IMR-90 (cell line): ENCODE measurements at regions not wholly inside any gene's neighbourhood (a gene's known extent, or its start where the extent isn't known, plus 50 kb on each side); places are given as distances from the start of the nearest gene placed in this dataset.

ENCODE experiments used
- ATAC-seq: fragments of 200-7000 bp; cut with Tn5 transposase; 2 replicates; pipeline ENCODE4 v1.9.1; 2020; ENCODE audit warnings: low read depth, mild to moderate bottlenecking, moderate library complexity
- BruUV-seq: library from RNA; stranded (reverse); fragments of 400-500 nt; replicated peaks from 2 replicates; lab custom pipeline; 2021; lab: Mats Ljungman, UMichigan
- CTCF ChIA-PET: fragments of 300-600 bp; formaldehyde crosslinking; extraction: SDS; loops from one replicate; lab custom pipeline; 2021; ENCODE audit warnings: antibody characterized with exemption; lab: Yijun Ruan, JAX
- POLR2A ChIA-PET: fragments of 300-600 bp; sonication (Branson Sonifier 250); formaldehyde crosslinking; loops from one replicate; lab custom pipeline; 2022; ENCODE audit warnings: antibody characterized with exemption; ENCODE audit not compliant: unreplicated experiment; lab: Charles Lee
- DNase-seq: peaks from one replicate; pipeline ENCODE4 v3.0.0; 2013
- H2AFZ ChIP-seq: replicated peaks from 2 replicates; pipeline ENCODE3; 2013; ENCODE audit warnings: low read length, mild to moderate bottlenecking; ENCODE audit not compliant: poor library complexity
- H2AK5ac ChIP-seq: 2 replicates; pipeline ENCODE4 v1.6.1; 2013; ENCODE audit warnings: low read depth, low read length, inconsistent platforms
- H2AK9ac ChIP-seq: replicated peaks from 2 replicates; pipeline ENCODE3; 2013; ENCODE audit warnings: mild to moderate bottlenecking, low read depth, low read length, moderate library complexity; ENCODE audit not compliant: poor library complexity
- H2BK120ac ChIP-seq: 2 replicates; pipeline ENCODE4 v1.6.1; 2013; ENCODE audit warnings: low read depth, low read length, inconsistent platforms
- H2BK15ac ChIP-seq: 3 replicates; pipeline ENCODE4 v1.6.1; 2013; ENCODE audit warnings: low read depth, low read length, inconsistent platforms
- H2BK20ac ChIP-seq: 2 replicates; pipeline ENCODE4 v1.6.1; 2013; ENCODE audit warnings: low read depth, mild to moderate bottlenecking, inconsistent platforms, low read length, moderate library complexity
- H2BK5ac ChIP-seq: 2 replicates; pipeline ENCODE4 v1.6.1; 2013; ENCODE audit warnings: mild to moderate bottlenecking, low read depth, low read length, inconsistent platforms; ENCODE audit not compliant: poor library complexity, severe bottlenecking
- H3K14ac ChIP-seq: replicated peaks from 2 replicates; pipeline ENCODE4 v1.6.1; 2013; ENCODE audit warnings: low read depth, low read length, inconsistent platforms
- H3K18ac ChIP-seq: 2 replicates; pipeline ENCODE4 v1.6.1; 2013; ENCODE audit warnings: low read depth, low read length, control low read depth
- H3K23ac ChIP-seq: 2 replicates; pipeline ENCODE4 v1.6.1; 2013; ENCODE audit warnings: low read depth, low read length, inconsistent platforms
- H3K27ac ChIP-seq: 2 replicates; pipeline ENCODE4 v1.5.1; 2013; ENCODE audit warnings: mild to moderate bottlenecking, control low read depth, low read length; ENCODE audit not compliant: insufficient read depth
- H3K27me3 ChIP-seq: 2 replicates; pipeline ENCODE4 v1.6.1; 2013; ENCODE audit warnings: low read length; ENCODE audit not compliant: control insufficient read depth, insufficient read depth
- H3K36me3 ChIP-seq: 2 replicates; pipeline ENCODE4 v1.6.1; 2013; ENCODE audit warnings: low read length, mixed read lengths; ENCODE audit not compliant: control insufficient read depth, insufficient read depth
- H3K4ac ChIP-seq: 2 replicates; pipeline ENCODE4 v1.6.1; 2013; ENCODE audit warnings: low read depth, low read length, inconsistent platforms
- H3K4me1 ChIP-seq: 2 replicates; pipeline ENCODE4 v1.6.1; 2013; ENCODE audit warnings: low read length, mixed read lengths; ENCODE audit not compliant: control insufficient read depth, insufficient read depth
- H3K4me2 ChIP-seq: 2 replicates; pipeline ENCODE4 v1.6.1; 2013; ENCODE audit warnings: low read depth, mild to moderate bottlenecking, control low read depth, low read length, moderate library complexity
- H3K4me3 ChIP-seq: 2 replicates; pipeline ENCODE4 v1.5.1; 2013; ENCODE audit warnings: low read depth, mild to moderate bottlenecking, control low read depth, low read length, moderate library complexity; ENCODE audit not compliant: insufficient read depth
- H3K56ac ChIP-seq: 2 replicates; pipeline ENCODE4 v1.6.1; 2013; ENCODE audit warnings: low read length, inconsistent platforms; ENCODE audit not compliant: insufficient read depth; ENCODE audit errors: extremely low read depth
- H3K79me1 ChIP-seq, 2 experiments: 2 replicates each; pipeline ENCODE4 v1.6.1; 2013; ENCODE audit warnings: low read length in 2 of 2, inconsistent platforms in 1 of 2, low read depth in 1 of 2
- H3K9ac ChIP-seq: 2 replicates; pipeline ENCODE4 v1.6.1; 2013; ENCODE audit warnings: low read depth, low read length, control low read depth
- H3K9me1 ChIP-seq: 2 replicates; pipeline ENCODE4 v1.6.1; 2013; ENCODE audit warnings: low read length, inconsistent platforms; ENCODE audit not compliant: insufficient read depth
- H3K9me3 ChIP-seq: 2 replicates; pipeline ENCODE4 v1.6.1; 2013; ENCODE audit warnings: low read length; ENCODE audit not compliant: control insufficient read depth, insufficient read depth
- H4K20me1 ChIP-seq: 2 replicates; pipeline ENCODE4 v1.6.1; 2013; ENCODE audit warnings: low read length, inconsistent platforms; ENCODE audit not compliant: insufficient read depth
- H4K5ac ChIP-seq: 2 replicates; pipeline ENCODE4 v1.6.1; 2013; ENCODE audit warnings: mild to moderate bottlenecking, low read depth, low read length, control low read depth
- H4K8ac ChIP-seq, 2 experiments: 2 replicates each; pipeline ENCODE4 v1.6.1; 2013; ENCODE audit warnings: low read depth in 2 of 2, low read length in 2 of 2, control low read depth in 1 of 2, inconsistent platforms in 1 of 2
- H4K91ac ChIP-seq: 2 replicates; pipeline ENCODE4 v1.6.1; 2013; ENCODE audit warnings: low read depth, low read length, inconsistent platforms; ENCODE audit not compliant: insufficient read depth
- FOS ChIP-seq: fragments of 150-350 bp; IDR thresholded peaks from 2 replicates; pipeline ENCODE4 v1.6.1; 2016; ENCODE audit warnings: low read depth, low read length
- MXI1 ChIP-seq: IDR thresholded peaks from 2 replicates; pipeline ENCODE4 v1.6.1; 2012; ENCODE audit warnings: low read depth, mild to moderate bottlenecking, low read length, moderate library complexity, borderline replicate concordance
- WGBS, 2 experiments: methylation state at CpG; one replicate each; pipeline versions ENCODE4 v1.1.5 to v1.1.7; 2013; ENCODE audit warnings: missing lambda C conversion rate in 2 of 2; ENCODE audit not compliant: insufficient read length in 1 of 2; ENCODE audit errors: extremely low coverage in 2 of 2; 5-methylcytosine and 5-hydroxymethylcytosine counted together
- dilution Hi-C: fragments of 300-500 bp; cut with HindIII; formaldehyde crosslinking; loops from one replicate; pipeline ENCODE4 v1.14.3; 2018; ENCODE audit warnings: low sequenced_read_pairs; ENCODE audit not compliant: unreplicated experiment
- in situ Hi-C: fragments of 300-500 bp; cut with MboI; formaldehyde crosslinking; loops from 3 replicates; pipeline ENCODE4 v1.14.3; 2019; ENCODE audit warnings: low sequenced_read_pairs, inconsistent platforms, mixed read lengths
- intact Hi-C: fragments of 100-400 bp; cut with micrococcal nuclease; formaldehyde crosslinking; loops from 2 replicates; pipeline ENCODE4 v1.10.0; 2022

- Histone ChIP-seq H3K4me1 (no peaks in the 10 kb centered on the region), H3K4me2 (no peak overlapping the region), H3K4ac (no peak overlapping the region), H2BK15ac (no peak overlapping the region), H3K23ac (no peak overlapping the region), H2AK9ac (no peak overlapping the region), H4K8ac (no peak overlapping the region), H4K20me1 (no peaks in the 10 kb centered on the region), H2BK5ac (no peak overlapping the region), H2BK20ac (no peak overlapping the region), H3K36me3 (no peaks in the 10 kb centered on the region), H2AK5ac (no peak overlapping the region), H2AFZ (no peak overlapping the region), H3K27ac (no peak overlapping the region), H3K79me1 (no peaks in the 10 kb centered on the region), H3K9me1 (no peaks in the 10 kb centered on the region), H3K56ac (no peak overlapping the region), H3K9ac (no peak overlapping the region), H4K5ac (no peak overlapping the region), H3K9me3 (no peaks in the 10 kb centered on the region), H4K91ac (no peak overlapping the region), H3K14ac (no peak overlapping the region), H2BK120ac (no peak overlapping the region), H3K4me3 (no peak overlapping the region), H3K27me3 (peaks cover 8% of the 10 kb centered on the region), H3K18ac (no peak overlapping the region)
- no TSS peak for BruUV-seq
- ATAC-seq (no peak), DNase-seq (no peak)
- TF ChIP-seq FOS (no peak), MXI1 (no peak)
- dilution Hi-C loops (no loop called here), in situ Hi-C loops (no loop called here), intact Hi-C loops (loop anchor here (10.0 kb wide), 1 partner anchor 301 kb away; no protein-coding TSS in a partner anchor)
- WGBS, 2 experiments = 60% methylated on average over 1 of the region's 3 CpGs; no CpG with 5 or more reads in 1 of the 2 experiments
- POLR2A ChIA-PET = no interaction called here
- CTCF ChIA-PET = no interaction called here
Measured at GRCh38 chr22:26975865-26976264, 318.5 kb downstream of the MIAT start.
